PC-3 (cell line): ENCODE measurements at regions not wholly inside any gene's neighbourhood (a gene's known extent, or its start where the extent isn't known, plus 50 kb on each side); places are given as distances from the start of the nearest gene placed in this dataset.

Experiments used
- ATAC-seq: fragments of 200-7000 bp; cut with Tn5 transposase; 2 replicates; pipeline ENCODE4 v1.9.1; 2020; ENCODE audit warnings: mild to moderate bottlenecking, moderate library complexity
- BruUV-seq: library from RNA; stranded (reverse); fragments of 400-500 nt; replicated peaks from 2 replicates; lab custom pipeline; 2021; lab: Mats Ljungman, UMichigan
- CTCF ChIA-PET: fragments of 300-600 bp; sonication (Branson Sonifier 250); formaldehyde crosslinking; loops from one replicate; lab custom pipeline; 2022; ENCODE audit warnings: antibody characterized with exemption; lab: Charles Lee
- POLR2A ChIA-PET: fragments of 300-600 bp; sonication (Branson Sonifier 250); formaldehyde crosslinking; loops from one replicate; lab custom pipeline; 2022; ENCODE audit warnings: antibody characterized with exemption; ENCODE audit not compliant: unreplicated experiment; lab: Charles Lee
- DNase-seq: peaks from one replicate; pipeline ENCODE4 v3.0.0-alpha.2; 2015
- H2AFZ ChIP-seq: fragments of 300-600 bp; sonication (generic); 2 replicates; pipeline ENCODE4 v1.6.0; 2016; ENCODE audit warnings: antibody characterized with exemption, low read length
- H3F3A ChIP-seq: fragments of 300-600 bp; sonication (generic); one replicate; pipeline ENCODE4 v1.6.0; 2017; ENCODE audit warnings: antibody characterized with exemption, low read length, control low read depth, mild to moderate bottlenecking; ENCODE audit not compliant: unreplicated experiment
- H3K27ac ChIP-seq: fragments of 300-600 bp; sonication (generic); 2 replicates; pipeline ENCODE4 v1.5.1; 2016; ENCODE audit warnings: mild to moderate bottlenecking, low read length
- H3K27me3 ChIP-seq: fragments of 300-600 bp; sonication (generic); 2 replicates; pipeline ENCODE4 v1.6.1; 2016; ENCODE audit warnings: low read length, mixed read lengths
- H3K36me3 ChIP-seq: fragments of 300-600 bp; sonication (generic); 2 replicates; pipeline ENCODE4 v1.6.1; 2016; ENCODE audit warnings: low read depth, mixed run types, low read length, mixed read lengths
- H3K4me1 ChIP-seq: fragments of 300-600 bp; sonication (generic); 2 replicates; pipeline ENCODE4 v1.5.1; 2016; ENCODE audit warnings: low read length; ENCODE audit not compliant: insufficient read depth
- H3K4me2 ChIP-seq: fragments of 300-600 bp; sonication (generic); 2 replicates; pipeline ENCODE4 v1.6.0; 2016; ENCODE audit warnings: low read length
- H3K4me3 ChIP-seq: fragments of 300-600 bp; sonication (generic); 2 replicates; pipeline ENCODE4 v1.5.1; 2016; ENCODE audit warnings: mild to moderate bottlenecking, low read length, mixed read lengths
- H3K79me2 ChIP-seq: fragments of 300-600 bp; sonication (generic); 2 replicates; pipeline ENCODE4 v1.6.1; 2017; ENCODE audit warnings: low read length, mixed read lengths
- H3K9ac ChIP-seq: fragments of 300-600 bp; sonication (generic); 2 replicates; pipeline ENCODE4 v1.6.0; 2016; ENCODE audit warnings: mild to moderate bottlenecking, low read length
- H3K9me2 ChIP-seq: fragments of 300-600 bp; sonication (generic); replicated peaks from 2 replicates; pipeline ENCODE4 v1.6.1; 2016; ENCODE audit warnings: mixed run types, low read length, mixed read lengths
- H3K9me3 ChIP-seq: fragments of 300-600 bp; sonication (generic); 2 replicates; pipeline ENCODE4 v1.6.1; 2016; ENCODE audit warnings: low read length, mixed read lengths
- H4K20me1 ChIP-seq: fragments of 300-600 bp; sonication (generic); 2 replicates; pipeline ENCODE4 v1.6.1; 2016; ENCODE audit warnings: low read length, mixed read lengths
- CTCF ChIP-seq: fragments of 300-600 bp; sonication (generic); conservative IDR thresholded peaks from 2 replicates; pipeline ENCODE4 v1.5.1; 2017; ENCODE audit warnings: antibody characterized with exemption, low read depth, mild to moderate bottlenecking, low read length
- EZH2 ChIP-seq: fragments of 300-600 bp; sonication (generic); IDR thresholded peaks from one replicate; pipeline ENCODE4 v1.6.1; 2017; ENCODE audit warnings: antibody characterized with exemption, mild to moderate bottlenecking, low read length; ENCODE audit not compliant: unreplicated experiment
- EZH2phosphoT487 ChIP-seq: fragments of 300-600 bp; sonication (generic); IDR thresholded peaks from 2 replicates; pipeline ENCODE4 v1.6.1; 2018; ENCODE audit warnings: mild to moderate bottlenecking, antibody characterized with exemption, low read length, borderline replicate concordance
- intact Hi-C: fragments of 100-400 bp; cut with micrococcal nuclease; formaldehyde crosslinking; loops from 2 replicates; pipeline ENCODE4 v1.9.0; 2023

- Histone ChIP-seq H3K9ac (no peak overlapping the region), H3K4me1 (no peaks in the 10 kb centered on the region), H3K9me3 (no peaks in the 10 kb centered on the region), H3F3A (no peaks in the 10 kb centered on the region), H2AFZ (no peak overlapping the region), H3K4me3 (no peak overlapping the region), H3K79me2 (no peaks in the 10 kb centered on the region), H4K20me1 (no peaks in the 10 kb centered on the region), H3K27me3 (no peaks in the 10 kb centered on the region), H3K9me2 (no peaks in the 10 kb centered on the region), H3K36me3 (no peaks in the 10 kb centered on the region), H3K4me2 (no peak overlapping the region), H3K27ac (no peak overlapping the region)
- ChIA-PET CTCF (no interaction called here), POLR2A (no interaction called here)
- DNase-seq (no peak), ATAC-seq (no peak)
- no peak for TF ChIP-seq EZH2
- TF ChIP-seq EZH2phosphoT487 = no peak
- TF ChIP-seq CTCF = no peak
- BruUV-seq = no TSS peak
- intact Hi-C loops = no loop called here
These were observed 286.5 kb upstream of the MAN1A1 start for GRCh38 chr6:119636060-119636459.

DNA sequence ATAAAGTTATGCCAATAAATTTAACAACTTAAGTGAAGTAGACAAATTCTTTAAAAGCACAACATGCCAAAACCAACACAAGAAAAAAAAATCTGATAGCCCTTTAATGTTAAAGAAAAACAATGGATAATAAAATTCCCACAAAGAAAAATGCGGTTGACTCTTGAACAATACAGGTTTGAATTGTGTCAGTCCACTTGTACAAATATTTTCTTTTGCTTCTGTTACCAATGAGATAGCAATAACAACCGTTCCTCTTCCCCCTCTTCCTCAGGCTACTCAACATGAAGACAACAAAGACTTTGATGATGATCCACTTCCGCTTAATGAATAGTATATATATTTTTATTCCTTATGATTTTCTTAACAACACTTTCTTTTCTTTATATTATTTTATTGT lies 283.9 kb upstream of the MAN1A1 start:
- Histone ChIP-seq H3K9ac (no peak overlapping the region), H3K4me1 (peaks cover 9% of the 10 kb centered on the region), H2AFZ (no peak overlapping the region), H3K79me2 (no peaks in the 10 kb centered on the region), H3K4me2 (no peak overlapping the region), H3K36me3 (no peaks in the 10 kb centered on the region), H3F3A (no peaks in the 10 kb centered on the region), H3K4me3 (no peak overlapping the region), H4K20me1 (no peaks in the 10 kb centered on the region), H3K27ac (no peak overlapping the region), H3K27me3 (no peaks in the 10 kb centered on the region), H3K9me2 (no peaks in the 10 kb centered on the region), H3K9me3 (no peaks in the 10 kb centered on the region)
- ATAC-seq = no peak
- intact Hi-C loops = no loop called here
- POLR2A ChIA-PET = no interaction called here
- BruUV-seq = no TSS peak
- CTCF ChIA-PET = no interaction called here
- no peak for DNase-seq
- TF ChIP-seq EZH2 = no peak
- no peak for TF ChIP-seq EZH2phosphoT487
- TF ChIP-seq CTCF = no peak

- DNase-seq = no peak
- no peak overlapping the region for H3K4me3 ChIP-seq
- ChIA-PET POLR2A (no interaction called here), CTCF (no interaction called here)
- no peaks in the 10 kb centered on the region for H3K36me3 ChIP-seq
- H3K9me3 ChIP-seq = no peaks in the 10 kb centered on the region
- no peak overlapping the region for H3K27ac ChIP-seq
- H3K9ac ChIP-seq = no peak overlapping the region
- no peaks in the 10 kb centered on the region for H4K20me1 ChIP-seq
- H3K4me2 ChIP-seq = no peak overlapping the region
- intact Hi-C loops = no loop called here
- H3K9me2 ChIP-seq = no peaks in the 10 kb centered on the region
- H3K79me2 ChIP-seq = no peaks in the 10 kb centered on the region
- no peak for ATAC-seq
- TF ChIP-seq EZH2phosphoT487 (no peak), CTCF (no peak), EZH2 (no peak)
- peaks cover 26% of the 10 kb centered on the region for H3K4me1 ChIP-seq
- no peaks in the 10 kb centered on the region for H3K27me3 ChIP-seq
- no peak overlapping the region for H2AFZ ChIP-seq
- no TSS peak for BruUV-seq
- peaks cover 4% of the 10 kb centered on the region for H3F3A ChIP-seq
These were observed 281.1 kb upstream of the MAN1A1 start for GRCh38 chr6:119630561-119631192.
